HEK293 (cell line): ENCODE measurements at regions not wholly inside any gene's neighbourhood (a gene's known extent, or its start where the extent isn't known, plus 50 kb on each side); places are given as distances from the start of the nearest gene placed in this dataset.

Experiments
- CTCF ChIP-seq: fragments of 450-650 bp; formaldehyde crosslinking; IDR thresholded peaks from 2 replicates; pipeline ENCODE4 v1.5.1; 2016; ENCODE audit warnings: missing biosample characterization, missing genetic modification characterization
- MYNN ChIP-seq: fragments of 450-650 bp; formaldehyde crosslinking; IDR thresholded peaks from 2 replicates; pipeline ENCODE4 v1.5.1; 2016; ENCODE audit warnings: missing biosample characterization, missing genetic modification characterization, borderline replicate concordance
- MZF1 ChIP-seq: fragments of 450-650 bp; formaldehyde crosslinking; IDR thresholded peaks from 2 replicates; pipeline ENCODE4 v1.5.1; 2017; ENCODE audit warnings: missing biosample characterization, missing genetic modification characterization, borderline replicate concordance
- REST ChIP-seq: fragments of 450-650 bp; formaldehyde crosslinking; IDR thresholded peaks from 2 replicates; pipeline ENCODE4 v1.5.1; 2016; ENCODE audit warnings: missing biosample characterization, missing genetic modification characterization
- YY1 ChIP-seq: fragments of 450-650 bp; formaldehyde crosslinking; IDR thresholded peaks from 2 replicates; pipeline ENCODE4 v1.5.1; 2018; ENCODE audit warnings: missing biosample characterization, missing genetic modification characterization
- ZBTB1 ChIP-seq: fragments of 450-650 bp; formaldehyde crosslinking; IDR thresholded peaks from 2 replicates; pipeline ENCODE4 v1.5.1; 2016; ENCODE audit warnings: missing biosample characterization, missing genetic modification characterization
- ZNF202 ChIP-seq: fragments of 450-650 bp; formaldehyde crosslinking; IDR thresholded peaks from 2 replicates; pipeline ENCODE4 v1.5.1; 2016; ENCODE audit warnings: missing biosample characterization, missing genetic modification characterization, borderline replicate concordance
- ZNF513 ChIP-seq: fragments of 450-650 bp; IDR thresholded peaks from 2 replicates; pipeline ENCODE4 v1.5.1; 2018; ENCODE audit warnings: missing biosample characterization, missing genetic modification characterization
- ZNF585B ChIP-seq: fragments of 450-650 bp; formaldehyde crosslinking; IDR thresholded peaks from 2 replicates; pipeline ENCODE4 v1.5.1; 2016; ENCODE audit warnings: missing biosample characterization, missing genetic modification characterization
- ZSCAN18 ChIP-seq: fragments of 450-650 bp; formaldehyde crosslinking; IDR thresholded peaks from 2 replicates; pipeline ENCODE4 v1.5.1; 2016; ENCODE audit warnings: missing biosample characterization, missing genetic modification characterization

GRCh38 chr13:76245211-76245610 lies 609.1 kb downstream of the LMO7 start:
- TF ChIP-seq ZBTB1 (tag by site-specific recombination) (no peak), ZNF513 (tag by site-specific recombination) (no peak), ZNF202 (tag by site-specific recombination) (no peak), CTCF (tag by site-specific recombination) (no peak), ZNF585B (tag by site-specific recombination) (no peak), MYNN (tag by site-specific recombination) (no peak), ZSCAN18 (tag by site-specific recombination) (no peak), YY1 (tag by site-specific recombination) (no peak), MZF1 (tag by site-specific recombination) (no peak), REST (no peak)
